CD14-positive monocyte (primary cell): ENCODE measurements at regions not wholly inside any gene's neighbourhood (a gene's known extent, or its start where the extent isn't known, plus 50 kb on each side); places are given as distances from the start of the nearest gene placed in this dataset.

Experiments used
- DNase-seq, 3 donors: peaks; one replicate each; pipeline ENCODE4 v3.0.0-alpha.2; 2011 to 2022
- H2AFZ ChIP-seq: 2 replicates; pipeline ENCODE4 v1.6.0; 2012; ENCODE audit warnings: mild to moderate bottlenecking, low read depth, low read length, inconsistent platforms; ENCODE audit not compliant: insufficient read depth, poor library complexity, severe bottlenecking
- H3K27ac ChIP-seq, 2 donors: 1 replicate in 1 of 2; 2 replicates in 1 of 2; pipeline ENCODE4 v1.5.1; 2012 to 2013; ENCODE audit warnings: low read length in 2 of 2, control low read depth in 1 of 2, inconsistent platforms in 1 of 2, low read depth in 1 of 2, mild to moderate bottlenecking in 1 of 2
- H3K27me3 ChIP-seq, 2 donors: one replicate each; pipeline versions ENCODE4 v1.6.0 to v1.6.1; 2011 to 2013; ENCODE audit warnings: low read length in 2 of 2; ENCODE audit not compliant: control insufficient read depth in 2 of 2, insufficient read depth in 2 of 2
- H3K36me3 ChIP-seq, 2 donors: replicated peaks in 1 of 2; 1 replicate in 1 of 2; 2 replicates in 1 of 2; pipeline versions ENCODE4 v1.5.1 to v1.6.1; 2012 to 2013; ENCODE audit warnings: low read length in 2 of 2, control low read depth in 1 of 2, inconsistent platforms in 1 of 2, mild to moderate bottlenecking in 1 of 2; ENCODE audit not compliant: insufficient read depth in 2 of 2, control insufficient read depth in 1 of 2
- H3K4me1 ChIP-seq, 2 donors: 1 replicate in 1 of 2; 2 replicates in 1 of 2; pipeline versions ENCODE4 v1.5.1 to v1.6.1; 2012 to 2013; ENCODE audit warnings: low read length in 2 of 2, control low read depth in 1 of 2, inconsistent platforms in 1 of 2, mild to moderate bottlenecking in 1 of 2, moderate library complexity in 1 of 2; ENCODE audit not compliant: insufficient read depth in 2 of 2, control insufficient read depth in 1 of 2
- H3K4me2 ChIP-seq: replicated peaks from 2 replicates; pipeline ENCODE3; 2012; ENCODE audit warnings: low read length, moderate library complexity, mild to moderate bottlenecking; ENCODE audit not compliant: poor library complexity, severe bottlenecking; ENCODE audit errors: extremely low read depth
- H3K4me3 ChIP-seq, 3 experiments: fragments of 200-600 bp in 1 of 3; sonication (generic) in 1 of 3; replicated peaks in 1 of 3; 1 replicate in 2 of 3; 2 replicates in 1 of 3; pipeline ENCODE4 v1.5.1; 2011 to 2013; ENCODE audit warnings: low read length in 3 of 3, mild to moderate bottlenecking in 3 of 3, control low read depth in 2 of 3, low read depth in 2 of 3, inconsistent platforms in 1 of 3, moderate library complexity in 1 of 3
- H3K79me2 ChIP-seq: 2 replicates; pipeline ENCODE4 v1.6.0; 2012; ENCODE audit warnings: mild to moderate bottlenecking, control low read depth, inconsistent platforms, low read length, moderate library complexity; ENCODE audit not compliant: insufficient read depth
- H3K9ac ChIP-seq: 2 replicates; pipeline ENCODE4 v1.6.0; 2017; ENCODE audit warnings: low read length, mild to moderate bottlenecking; ENCODE audit not compliant: insufficient read depth, poor library complexity, severe bottlenecking
- H3K9me3 ChIP-seq, 2 donors: replicated peaks in 1 of 2; 1 replicate in 1 of 2; 2 replicates in 1 of 2; pipeline versions ENCODE4 v1.5.1 to v1.6.1; 2012 to 2013; ENCODE audit warnings: low read length in 2 of 2, control low read depth in 1 of 2; ENCODE audit not compliant: control insufficient read depth in 1 of 2, insufficient read depth in 1 of 2
- H4K20me1 ChIP-seq: 2 replicates; pipeline ENCODE4 v1.6.0; 2012; ENCODE audit warnings: mild to moderate bottlenecking, low read length, control low read depth, moderate library complexity; ENCODE audit not compliant: insufficient read depth
- H3K27ac Mint-ChIP-seq, 7 donors: one replicate each; pipeline ENCODE4 v1.8.0; 2020; ENCODE audit warnings: mild to moderate bottlenecking in 7 of 7, mixed read lengths in 7 of 7, moderate library complexity in 6 of 7, inconsistent platforms in 2 of 7
- H3K27me3 Mint-ChIP-seq, 3 donors: one replicate each; pipeline ENCODE4 v1.8.0; 2021 to 2022; ENCODE audit warnings: low read depth in 3 of 3, mild to moderate bottlenecking in 3 of 3, mixed read lengths in 3 of 3, moderate library complexity in 3 of 3, inconsistent platforms in 1 of 3
- H3K36me3 Mint-ChIP-seq, 2 donors: one replicate each; pipeline ENCODE4 v1.8.0; 2020; ENCODE audit warnings: mixed read lengths in 2 of 2, inconsistent platforms in 1 of 2, mild to moderate bottlenecking in 1 of 2
- H3K4me1 Mint-ChIP-seq: one replicate; pipeline ENCODE4 v1.8.0; 2020; ENCODE audit warnings: mild to moderate bottlenecking, mixed read lengths
- H3K4me3 Mint-ChIP-seq, 2 donors: one replicate each; pipeline ENCODE4 v1.8.0; 2020; ENCODE audit warnings: mild to moderate bottlenecking in 2 of 2, mixed read lengths in 2 of 2, moderate library complexity in 1 of 2
- H3K9me3 Mint-ChIP-seq, 7 donors: one replicate each; pipeline ENCODE4 v1.8.0; 2020 to 2022; ENCODE audit warnings: mixed read lengths in 7 of 7, mild to moderate bottlenecking in 6 of 7, moderate library complexity in 6 of 7, inconsistent platforms in 2 of 7
- CTCF ChIP-seq: fragments of 200-600 bp; IDR thresholded peaks from one replicate; pipeline ENCODE4 v1.8.0; 2022; ENCODE audit warnings: antibody characterized with exemption, mild to moderate bottlenecking
- WGBS: methylation state at CpG from one replicate; pipeline ENCODE4 v1.1.5; 2013; ENCODE audit warnings: missing lambda C conversion rate; ENCODE audit not compliant: insufficient coverage; 5-methylcytosine and 5-hydroxymethylcytosine counted together
- intact Hi-C, 2 donors: fragments of 100-400 bp; cut with micrococcal nuclease; formaldehyde crosslinking; loops; one replicate each; pipeline versions ENCODE4 v1.15.0 to v1.15.1; 2023

GRCh38 chr12:102759466-102759865, 157.6 kb downstream of the PAH start:
- TF ChIP-seq CTCF = no peak
- intact Hi-C loops = no loop called here
- no peak overlapping the region for H2AFZ ChIP-seq
- no peak overlapping the region for H3K4me3 ChIP-seq
- Mint-ChIP-seq H3K36me3 (no peaks in the 10 kb centered on the region), H3K27me3 (peaks cover 2 to 3% (median 2%) of the 10 kb centered on the region in 3 donors), H3K4me1 (no peaks in the 10 kb centered on the region), H3K27ac (no peak overlapping the region), H3K9me3 (no peaks in the 10 kb centered on the region), H3K4me3 (no peak overlapping the region)
- no peak for DNase-seq
- no peaks in the 10 kb centered on the region for H3K36me3 ChIP-seq
- H3K9ac ChIP-seq = no peak overlapping the region
- H3K4me2 ChIP-seq = no peak overlapping the region
- 78% methylated on average over 1 of the region's 2 CpGs for WGBS
- no peaks in the 10 kb centered on the region for H3K27me3 ChIP-seq
- no peaks in the 10 kb centered on the region for H4K20me1 ChIP-seq
- H3K79me2 ChIP-seq = no peaks in the 10 kb centered on the region
- H3K9me3 ChIP-seq = no peaks in the 10 kb centered on the region
- no peaks in the 10 kb centered on the region for H3K4me1 ChIP-seq
- no peak overlapping the region for H3K27ac ChIP-seq

- no peaks in the 10 kb centered on the region for H3K9me3 Mint-ChIP-seq
- no CpG with 5 or more reads among the region's 1 CpG for WGBS
- H3K4me1 ChIP-seq = no peaks in the 10 kb centered on the region
Measured at GRCh38 chr12:102757882-102758226, 159.2 kb downstream of the PAH start.

More at GRCh38 chr12:102757882-102758226, 159.2 kb downstream of the PAH start:
- Histone ChIP-seq H3K9ac (no peak overlapping the region), H3K36me3 (no peaks in the 10 kb centered on the region), H3K4me2 (no peak overlapping the region), H3K27ac (no peak overlapping the region), H3K4me3 (no peak overlapping the region), H4K20me1 (no peaks in the 10 kb centered on the region), H3K79me2 (no peaks in the 10 kb centered on the region), H2AFZ (no peak overlapping the region), H3K9me3 (no peaks in the 10 kb centered on the region), H3K27me3 (no peaks in the 10 kb centered on the region)
- DNase-seq = no peak
- H3K27ac Mint-ChIP-seq = no peak overlapping the region
- no peak for TF ChIP-seq CTCF
- peaks cover 2 to 3% (median 2%) of the 10 kb centered on the region in 3 donors for H3K27me3 Mint-ChIP-seq
- H3K4me1 Mint-ChIP-seq = no peaks in the 10 kb centered on the region
- intact Hi-C loops = no loop called here
- H3K4me3 Mint-ChIP-seq = no peak overlapping the region
- no peaks in the 10 kb centered on the region for H3K36me3 Mint-ChIP-seq
